ENCODE measurements at regions not wholly inside any gene's neighbourhood (a gene's known extent, or its start where the extent isn't known, plus 50 kb on each side); places are given as distances from the start of the nearest gene placed in this dataset.

GRCh38 chr18:78021196-78021595 lies 771.5 kb downstream of the GALR1 start:
- no peaks in the 10 kb centered on the region for H3K4me1 ChIP-seq (ENCODE audit: control insufficient read depth, insufficient read depth, low read length, poor library complexity, severe bottlenecking)
- H3K4me3 ChIP-seq (ENCODE audit: insufficient read depth, low read depth, low read length, poor library complexity, severe bottlenecking) = no peak overlapping the region
- no peaks in the 10 kb centered on the region for H3K27me3 ChIP-seq (replicated peaks; ENCODE audit: control insufficient read depth, insufficient read depth, low read length, poor library complexity, severe bottlenecking)
- H3K27ac ChIP-seq (ENCODE audit: insufficient read depth, low read length, poor library complexity, severe bottlenecking) = no peak overlapping the region
- no peak for DNase-seq
- no peaks in the 10 kb centered on the region for H3K36me3 ChIP-seq (ENCODE audit: control insufficient read depth, insufficient read depth, low read length)
- no peaks in the 10 kb centered on the region for H3K9me3 ChIP-seq (ENCODE audit: control insufficient read depth, low read length)

GRCh38 chr18:78031589-78031988 lies 781.9 kb downstream of the GALR1 start:
- H3K4me1 ChIP-seq (ENCODE audit: control insufficient read depth, insufficient read depth, low read length, poor library complexity, severe bottlenecking) = no peaks in the 10 kb centered on the region
- H3K36me3 ChIP-seq (ENCODE audit: control insufficient read depth, insufficient read depth, low read length) = no peaks in the 10 kb centered on the region
- H3K27me3 ChIP-seq (replicated peaks; ENCODE audit: control insufficient read depth, insufficient read depth, low read length, poor library complexity, severe bottlenecking) = no peaks in the 10 kb centered on the region
- no peak for DNase-seq
- no peak overlapping the region for H3K27ac ChIP-seq (ENCODE audit: insufficient read depth, low read length, poor library complexity, severe bottlenecking)
- no peak overlapping the region for H3K4me3 ChIP-seq (ENCODE audit: insufficient read depth, low read depth, low read length, poor library complexity, severe bottlenecking)
- no peaks in the 10 kb centered on the region for H3K9me3 ChIP-seq (ENCODE audit: control insufficient read depth, low read length)

- DNase-seq = no peak
- Histone ChIP-seq H3K36me3 (ENCODE audit: control insufficient read depth, insufficient read depth, low read length) (no peaks in the 10 kb centered on the region), H3K4me1 (ENCODE audit: control insufficient read depth, insufficient read depth, low read length, poor library complexity, severe bottlenecking) (no peaks in the 10 kb centered on the region), H3K4me3 (ENCODE audit: insufficient read depth, low read depth, low read length, poor library complexity, severe bottlenecking) (no peak overlapping the region), H3K27ac (ENCODE audit: insufficient read depth, low read length, poor library complexity, severe bottlenecking) (no peak overlapping the region), H3K9me3 (ENCODE audit: control insufficient read depth, low read length) (no peaks in the 10 kb centered on the region), H3K27me3 (replicated peaks; ENCODE audit: control insufficient read depth, insufficient read depth, low read length, poor library complexity, severe bottlenecking) (no peaks in the 10 kb centered on the region)
Measured at GRCh38 chr18:78031991-78032390, 782.3 kb downstream of the GALR1 start.

GRCh38 chr18:78032574-78032973 lies 782.9 kb downstream of the GALR1 start:
- H3K36me3 ChIP-seq (ENCODE audit: control insufficient read depth, insufficient read depth, low read length) = no peaks in the 10 kb centered on the region
- no peaks in the 10 kb centered on the region for H3K27me3 ChIP-seq (replicated peaks; ENCODE audit: control insufficient read depth, insufficient read depth, low read length, poor library complexity, severe bottlenecking)
- DNase-seq = no peak
- H3K4me3 ChIP-seq (ENCODE audit: insufficient read depth, low read depth, low read length, poor library complexity, severe bottlenecking) = no peak overlapping the region
- no peaks in the 10 kb centered on the region for H3K4me1 ChIP-seq (ENCODE audit: control insufficient read depth, insufficient read depth, low read length, poor library complexity, severe bottlenecking)
- H3K27ac ChIP-seq (ENCODE audit: insufficient read depth, low read length, poor library complexity, severe bottlenecking) = no peak overlapping the region
- no peaks in the 10 kb centered on the region for H3K9me3 ChIP-seq (ENCODE audit: control insufficient read depth, low read length)

GRCh38 chr18:78034755-78035154 lies 785.1 kb downstream of the GALR1 start:
- Histone ChIP-seq H3K9me3 (ENCODE audit: control insufficient read depth, low read length) (no peaks in the 10 kb centered on the region), H3K4me3 (ENCODE audit: insufficient read depth, low read depth, low read length, poor library complexity, severe bottlenecking) (no peak overlapping the region), H3K4me1 (ENCODE audit: control insufficient read depth, insufficient read depth, low read length, poor library complexity, severe bottlenecking) (no peaks in the 10 kb centered on the region), H3K36me3 (ENCODE audit: control insufficient read depth, insufficient read depth, low read length) (no peaks in the 10 kb centered on the region), H3K27me3 (replicated peaks; ENCODE audit: control insufficient read depth, insufficient read depth, low read length, poor library complexity, severe bottlenecking) (no peaks in the 10 kb centered on the region), H3K27ac (ENCODE audit: insufficient read depth, low read length, poor library complexity, severe bottlenecking) (no peak overlapping the region)
- no peak for DNase-seq

GRCh38 chr18:78041218-78041617 lies 791.6 kb downstream of the GALR1 start:
- no peak overlapping the region for H3K4me3 ChIP-seq (ENCODE audit: insufficient read depth, low read depth, low read length, poor library complexity, severe bottlenecking)
- no peak overlapping the region for H3K27ac ChIP-seq (ENCODE audit: insufficient read depth, low read length, poor library complexity, severe bottlenecking)
- H3K9me3 ChIP-seq (ENCODE audit: control insufficient read depth, low read length) = no peaks in the 10 kb centered on the region
- H3K4me1 ChIP-seq (ENCODE audit: control insufficient read depth, insufficient read depth, low read length, poor library complexity, severe bottlenecking) = no peaks in the 10 kb centered on the region
- no peaks in the 10 kb centered on the region for H3K36me3 ChIP-seq (ENCODE audit: control insufficient read depth, insufficient read depth, low read length)
- DNase-seq = no peak
- H3K27me3 ChIP-seq (replicated peaks; ENCODE audit: control insufficient read depth, insufficient read depth, low read length, poor library complexity, severe bottlenecking) = no peaks in the 10 kb centered on the region

- Histone ChIP-seq H3K4me3 (ENCODE audit: insufficient read depth, low read depth, low read length, poor library complexity, severe bottlenecking) (no peak overlapping the region), H3K4me1 (ENCODE audit: control insufficient read depth, insufficient read depth, low read length, poor library complexity, severe bottlenecking) (no peaks in the 10 kb centered on the region), H3K27ac (ENCODE audit: insufficient read depth, low read length, poor library complexity, severe bottlenecking) (no peak overlapping the region), H3K36me3 (ENCODE audit: control insufficient read depth, insufficient read depth, low read length) (no peaks in the 10 kb centered on the region), H3K27me3 (replicated peaks; ENCODE audit: control insufficient read depth, insufficient read depth, low read length, poor library complexity, severe bottlenecking) (no peaks in the 10 kb centered on the region), H3K9me3 (ENCODE audit: control insufficient read depth, low read length) (no peaks in the 10 kb centered on the region)
- DNase-seq = no peak
Measured at GRCh38 chr18:78046631-78047030, 797.0 kb downstream of the GALR1 start.

GRCh38 chr18:78049281-78049680 lies 799.6 kb downstream of the GALR1 start:
- Histone ChIP-seq H3K4me3 (ENCODE audit: insufficient read depth, low read depth, low read length, poor library complexity, severe bottlenecking) (no peak overlapping the region), H3K27ac (ENCODE audit: insufficient read depth, low read length, poor library complexity, severe bottlenecking) (no peak overlapping the region), H3K9me3 (ENCODE audit: control insufficient read depth, low read length) (no peaks in the 10 kb centered on the region), H3K27me3 (replicated peaks; ENCODE audit: control insufficient read depth, insufficient read depth, low read length, poor library complexity, severe bottlenecking) (no peaks in the 10 kb centered on the region), H3K4me1 (ENCODE audit: control insufficient read depth, insufficient read depth, low read length, poor library complexity, severe bottlenecking) (no peaks in the 10 kb centered on the region), H3K36me3 (ENCODE audit: control insufficient read depth, insufficient read depth, low read length) (no peaks in the 10 kb centered on the region)
- DNase-seq = no peak

GRCh38 chr18:78054801-78055200 lies 805.2 kb downstream of the GALR1 start:
- no peak for DNase-seq
- no peaks in the 10 kb centered on the region for H3K9me3 ChIP-seq (ENCODE audit: control insufficient read depth, low read length)
- H3K4me1 ChIP-seq (ENCODE audit: control insufficient read depth, insufficient read depth, low read length, poor library complexity, severe bottlenecking) = no peaks in the 10 kb centered on the region
- no peak overlapping the region for H3K4me3 ChIP-seq (ENCODE audit: insufficient read depth, low read depth, low read length, poor library complexity, severe bottlenecking)
- H3K27ac ChIP-seq (ENCODE audit: insufficient read depth, low read length, poor library complexity, severe bottlenecking) = no peak overlapping the region
- H3K36me3 ChIP-seq (ENCODE audit: control insufficient read depth, insufficient read depth, low read length) = no peaks in the 10 kb centered on the region
- no peaks in the 10 kb centered on the region for H3K27me3 ChIP-seq (replicated peaks; ENCODE audit: control insufficient read depth, insufficient read depth, low read length, poor library complexity, severe bottlenecking)

GRCh38 chr18:78056011-78056410 lies 806.4 kb downstream of the GALR1 start:
- no peaks in the 10 kb centered on the region for H3K9me3 ChIP-seq (ENCODE audit: control insufficient read depth, low read length)
- H3K4me1 ChIP-seq (ENCODE audit: control insufficient read depth, insufficient read depth, low read length, poor library complexity, severe bottlenecking) = no peaks in the 10 kb centered on the region
- H3K36me3 ChIP-seq (ENCODE audit: control insufficient read depth, insufficient read depth, low read length) = no peaks in the 10 kb centered on the region
- H3K4me3 ChIP-seq (ENCODE audit: insufficient read depth, low read depth, low read length, poor library complexity, severe bottlenecking) = no peak overlapping the region
- no peaks in the 10 kb centered on the region for H3K27me3 ChIP-seq (replicated peaks; ENCODE audit: control insufficient read depth, insufficient read depth, low read length, poor library complexity, severe bottlenecking)
- H3K27ac ChIP-seq (ENCODE audit: insufficient read depth, low read length, poor library complexity, severe bottlenecking) = no peak overlapping the region
- no peak for DNase-seq

Data from effector memory CD4-positive, alpha-beta T cell (primary cell).